ENCODE measurements at regions not wholly inside any gene's neighbourhood (a gene's known extent, or its start where the extent isn't known, plus 50 kb on each side); places are given as distances from the start of the nearest gene placed in this dataset.

- TF ChIP-seq EP300 (conservative IDR thresholded peaks at IDR 0.05; ENCODE audit: poor library complexity, severe bottlenecking), result no peak
- no peak for TF ChIP-seq TAF1 (IDR thresholded peaks at IDR 0.05; ENCODE audit: low read depth)
- no peak for TF ChIP-seq REST (IDR thresholded peaks at IDR 0.05; ENCODE audit: borderline replicate concordance)
- no peak for TF ChIP-seq CTCF (IDR thresholded peaks at IDR 0.05; ENCODE audit: poor library complexity, severe bottlenecking)
Measured at GRCh38 chr7:138186951-138187351, 110.7 kb downstream of the AKR1D1 start.

Measured in neural cell (in vitro differentiated cells).